ENCODE measurements at regions not wholly inside any gene's neighbourhood (a gene's known extent, or its start where the extent isn't known, plus 50 kb on each side); places are given as distances from the start of the nearest gene placed in this dataset.

DNA sequence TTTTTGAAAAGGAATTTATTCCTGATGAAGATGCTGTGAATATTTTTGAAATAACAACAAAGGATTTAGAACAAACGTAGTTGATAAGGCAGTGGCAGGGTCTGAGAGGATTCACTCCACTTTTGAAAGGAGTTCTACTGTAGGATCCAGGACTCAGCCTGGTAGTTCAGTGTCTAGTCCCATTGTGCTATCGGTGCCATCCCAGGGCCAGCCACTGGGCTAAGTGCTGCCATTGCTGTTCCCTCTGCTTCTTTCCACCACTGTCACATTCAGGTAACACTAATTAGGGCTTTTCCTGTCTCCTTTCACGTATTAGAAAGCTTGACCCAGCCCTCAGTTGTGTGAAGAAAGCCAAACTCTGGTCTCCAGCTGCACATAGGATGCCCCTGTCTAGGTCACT, 177.3 kb downstream of the TEX36 start:
- Histone ChIP-seq H3K9me3 (ENCODE audit: control extremely low read depth in 1 of 3, control insufficient read depth in 2 of 3, insufficient read depth in 1 of 3, low read length in 2 of 3) (peaks cover 0 to 3% (median 0%) of the 10 kb centered on the region in 3 donors), H2AFZ (ENCODE audit: insufficient read depth, low read depth, low read length, poor library complexity, severe bottlenecking) (no peak overlapping the region), H3K9ac (ENCODE audit: low read length) (no peak overlapping the region), H3K27me3 (replicated peaks in 1 of 4; ENCODE audit: control extremely low read depth in 1 of 4, control insufficient read depth in 3 of 4, insufficient read depth in 4 of 4, low read length in 3 of 4) (peaks cover 0 to 2% (median 0%) of the 10 kb centered on the region in 4 experiments), H3K4me3 (ENCODE audit: control extremely low read depth in 1 of 5, extremely low read depth in 1 of 5, insufficient read depth in 1 of 5, low read depth in 2 of 5, low read length in 4 of 5) (no peak overlapping the region), H3K79me2 (ENCODE audit: control insufficient read depth, insufficient read depth, low read length) (no peaks in the 10 kb centered on the region), H3K27ac (ENCODE audit: low read length in 2 of 2) (no peak overlapping the region), H4K20me1 (ENCODE audit: control insufficient read depth, insufficient read depth, low read length, poor library complexity, severe bottlenecking) (no peaks in the 10 kb centered on the region), H3K36me3 (replicated peaks in 1 of 2; ENCODE audit: control extremely low read depth in 1 of 2, control insufficient read depth in 1 of 2, extremely low read depth in 1 of 2, insufficient read depth in 2 of 2, low read length in 1 of 2) (no peaks in the 10 kb centered on the region), H3K4me2 (replicated peaks; ENCODE audit: low read depth, low read length, poor library complexity, severe bottlenecking) (no peak overlapping the region), H3K4me1 (ENCODE audit: control insufficient read depth in 2 of 2, insufficient read depth in 2 of 2, low read length in 2 of 2) (no peaks in the 10 kb centered on the region)
- no peak for TF ChIP-seq EZH2 (IDR thresholded peaks at IDR 0.05; ENCODE audit: borderline replicate concordance, insufficient read depth, low read depth, low read length, poor library complexity, severe bottlenecking)
- TF ChIP-seq, protein P1, sequence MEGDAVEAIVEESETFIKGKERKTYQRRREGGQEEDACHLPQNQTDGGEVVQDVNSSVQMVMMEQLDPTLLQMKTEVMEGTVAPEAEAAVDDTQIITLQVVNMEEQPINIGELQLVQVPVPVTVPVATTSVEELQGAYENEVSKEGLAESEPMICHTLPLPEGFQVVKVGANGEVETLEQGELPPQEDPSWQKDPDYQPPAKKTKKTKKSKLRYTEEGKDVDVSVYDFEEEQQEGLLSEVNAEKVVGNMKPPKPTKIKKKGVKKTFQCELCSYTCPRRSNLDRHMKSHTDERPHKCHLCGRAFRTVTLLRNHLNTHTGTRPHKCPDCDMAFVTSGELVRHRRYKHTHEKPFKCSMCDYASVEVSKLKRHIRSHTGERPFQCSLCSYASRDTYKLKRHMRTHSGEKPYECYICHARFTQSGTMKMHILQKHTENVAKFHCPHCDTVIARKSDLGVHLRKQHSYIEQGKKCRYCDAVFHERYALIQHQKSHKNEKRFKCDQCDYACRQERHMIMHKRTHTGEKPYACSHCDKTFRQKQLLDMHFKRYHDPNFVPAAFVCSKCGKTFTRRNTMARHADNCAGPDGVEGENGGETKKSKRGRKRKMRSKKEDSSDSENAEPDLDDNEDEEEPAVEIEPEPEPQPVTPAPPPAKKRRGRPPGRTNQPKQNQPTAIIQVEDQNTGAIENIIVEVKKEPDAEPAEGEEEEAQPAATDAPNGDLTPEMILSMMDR (IDR thresholded peaks at IDR 0.05): no peak
- ATAC-seq (ENCODE audit: low read depth) (no peak), DNase-seq (no peak)
- CTCF ChIA-PET: no interaction called here
- Mint-ChIP-seq H3K4me3 (no peak overlapping the region), H3K4me1 (no peaks in the 10 kb centered on the region), H3K27me3 (no peaks in the 10 kb centered on the region), H3K9me3 (ENCODE audit: insufficient read depth) (no peaks in the 10 kb centered on the region), H3K27ac (no peak overlapping the region)
- 89% methylated on average over 3 of the region's 3 CpGs for WGBS (ENCODE audit: insufficient coverage)
- POLR2A ChIA-PET: no interaction called here
- intact Hi-C loops (cut with micrococcal nuclease): no loop called here

DNA sequence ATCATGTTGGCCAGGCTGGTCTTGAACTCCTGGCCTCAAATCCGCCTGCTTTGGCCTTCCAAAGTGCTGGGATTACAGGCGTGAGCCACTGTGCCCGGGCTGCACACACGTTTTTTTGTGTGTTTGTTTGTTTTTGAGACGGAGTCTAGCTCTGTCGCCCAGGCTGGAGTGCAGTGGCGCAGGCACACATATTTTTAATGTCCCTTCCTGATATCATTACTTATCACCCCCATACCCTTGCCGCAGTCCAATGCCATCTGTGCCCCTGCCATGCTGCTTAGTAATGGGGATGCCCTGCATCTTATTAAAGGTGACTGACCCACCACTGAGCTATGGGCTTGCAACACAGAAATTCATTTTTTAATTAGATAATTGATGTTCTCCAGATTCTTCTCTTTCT, 180.7 kb downstream of the TEX36 start:
- H3K27me3 ChIP-seq (replicated peaks in 1 of 4; ENCODE audit: control extremely low read depth in 1 of 4, control insufficient read depth in 3 of 4, insufficient read depth in 4 of 4, low read length in 3 of 4): peaks cover 0 to 2% (median 0%) of the 10 kb centered on the region in 4 experiments
- H3K4me2 ChIP-seq (replicated peaks; ENCODE audit: low read depth, low read length, poor library complexity, severe bottlenecking): no peak overlapping the region
- intact Hi-C loops (cut with micrococcal nuclease): loop anchor here (1.0 kb wide), 1 partner anchor 8 kb away; no protein-coding TSS in a partner anchor
- no peak for ATAC-seq (ENCODE audit: low read depth)
- no peak for DNase-seq
- H3K9me3 ChIP-seq (ENCODE audit: control extremely low read depth in 1 of 3, control insufficient read depth in 2 of 3, insufficient read depth in 1 of 3, low read length in 2 of 3): peaks cover 0 to 3% (median 0%) of the 10 kb centered on the region in 3 donors
- TF ChIP-seq, protein P1 (IDR thresholded peaks at IDR 0.05): no peak
- no peak for TF ChIP-seq EZH2 (IDR thresholded peaks at IDR 0.05; ENCODE audit: borderline replicate concordance, insufficient read depth, low read depth, low read length, poor library complexity, severe bottlenecking)
- Mint-ChIP-seq H3K4me3 (no peak overlapping the region), H3K27me3 (peaks cover 6% of the 10 kb centered on the region), H3K27ac (no peak overlapping the region), H3K9me3 (ENCODE audit: insufficient read depth) (no peaks in the 10 kb centered on the region), H3K4me1 (no peaks in the 10 kb centered on the region)
- 76% methylated on average over 5 of the region's 8 CpGs for WGBS (ENCODE audit: insufficient coverage)
- H3K27ac ChIP-seq (ENCODE audit: low read length in 2 of 2): no peak overlapping the region
- no peaks in the 10 kb centered on the region for H3K4me1 ChIP-seq (ENCODE audit: control insufficient read depth in 2 of 2, insufficient read depth in 2 of 2, low read length in 2 of 2)
- H3K4me3 ChIP-seq (ENCODE audit: control extremely low read depth in 1 of 5, extremely low read depth in 1 of 5, insufficient read depth in 1 of 5, low read depth in 2 of 5, low read length in 4 of 5): no peak overlapping the region
- ChIA-PET CTCF (no interaction called here), POLR2A (no interaction called here)
- no peaks in the 10 kb centered on the region for H4K20me1 ChIP-seq (ENCODE audit: control insufficient read depth, insufficient read depth, low read length, poor library complexity, severe bottlenecking)
- H2AFZ ChIP-seq (ENCODE audit: insufficient read depth, low read depth, low read length, poor library complexity, severe bottlenecking): no peak overlapping the region
- no peak overlapping the region for H3K9ac ChIP-seq (ENCODE audit: low read length)
- no peaks in the 10 kb centered on the region for H3K79me2 ChIP-seq (ENCODE audit: control insufficient read depth, insufficient read depth, low read length)
- H3K36me3 ChIP-seq (replicated peaks in 1 of 2; ENCODE audit: control extremely low read depth in 1 of 2, control insufficient read depth in 1 of 2, extremely low read depth in 1 of 2, insufficient read depth in 2 of 2, low read length in 1 of 2): no peaks in the 10 kb centered on the region

All from B cell (primary cell).